ENCODE measurements at regions not wholly inside any gene's neighbourhood (a gene's known extent, or its start where the extent isn't known, plus 50 kb on each side); places are given as distances from the start of the nearest gene placed in this dataset.

DNA sequence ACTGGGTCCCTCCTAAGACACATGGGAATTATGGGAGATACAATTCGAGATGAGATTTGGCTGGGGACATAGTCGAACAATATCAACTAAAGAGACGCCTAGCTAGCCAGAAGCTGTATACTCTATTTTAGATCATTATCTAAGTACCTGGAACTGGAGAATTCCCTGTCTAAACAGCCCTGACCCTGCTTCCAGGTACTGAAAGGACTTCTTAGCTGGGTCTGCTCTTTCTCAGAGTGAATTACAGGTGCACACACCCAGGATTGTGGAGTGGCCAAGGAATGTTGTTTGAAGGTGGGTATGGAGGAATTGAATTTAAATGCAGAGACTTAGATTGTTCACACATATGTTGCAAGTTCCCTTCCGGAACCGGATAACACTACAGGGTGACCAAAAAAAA, 733.0 kb downstream of the RPS29 start:
- DNase-seq (ENCODE audit: low read depth), result no peak

DNA sequence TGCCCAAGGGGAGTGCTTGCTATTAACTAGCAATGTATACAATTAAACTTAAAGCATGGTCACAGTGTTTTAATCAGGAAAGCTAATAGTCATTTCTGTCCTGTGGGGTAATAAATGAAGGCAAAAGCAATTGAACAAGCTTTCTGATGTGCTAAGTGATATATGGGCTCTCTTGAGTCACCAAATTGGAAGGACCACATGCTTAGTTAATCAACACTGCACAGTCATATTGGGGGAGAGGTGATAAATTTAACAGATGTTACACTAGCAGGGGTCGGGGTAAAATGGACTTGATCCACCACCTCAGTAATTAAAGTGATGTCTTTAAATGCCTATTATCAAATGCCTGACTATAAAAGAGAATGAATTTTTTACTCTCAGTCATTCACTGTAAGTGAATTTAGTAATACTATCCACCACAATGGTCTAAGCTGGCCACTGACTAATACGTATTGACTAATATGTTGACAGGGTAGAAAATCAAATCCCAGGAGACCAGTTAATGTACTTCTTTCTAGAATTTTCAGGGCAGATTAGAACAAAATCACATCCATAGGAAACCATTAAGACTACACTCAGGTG, 736.3 kb downstream of the RPS29 start:
- DNase-seq (ENCODE audit: low read depth), result no peak

DNA sequence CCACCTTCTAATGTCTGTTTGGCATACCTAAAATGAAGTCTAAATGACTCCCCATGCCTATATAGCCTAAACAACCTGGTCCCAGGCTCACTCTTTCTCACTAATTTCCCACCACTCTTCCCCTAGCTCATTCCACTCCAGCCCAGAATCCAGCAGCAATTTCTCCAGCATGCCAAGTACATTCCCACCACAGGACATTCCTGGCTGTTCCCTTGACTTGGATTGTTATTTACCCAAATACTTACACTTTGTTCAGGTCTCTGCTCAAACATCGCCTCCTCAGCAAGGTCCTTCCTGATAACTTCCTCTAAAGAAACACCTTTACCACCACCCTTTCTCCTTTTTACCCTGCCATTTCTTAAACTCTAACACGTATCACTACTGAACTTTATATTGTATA, 743.4 kb downstream of the RPS29 start:
- no peak for DNase-seq (ENCODE audit: low read depth)

DNA sequence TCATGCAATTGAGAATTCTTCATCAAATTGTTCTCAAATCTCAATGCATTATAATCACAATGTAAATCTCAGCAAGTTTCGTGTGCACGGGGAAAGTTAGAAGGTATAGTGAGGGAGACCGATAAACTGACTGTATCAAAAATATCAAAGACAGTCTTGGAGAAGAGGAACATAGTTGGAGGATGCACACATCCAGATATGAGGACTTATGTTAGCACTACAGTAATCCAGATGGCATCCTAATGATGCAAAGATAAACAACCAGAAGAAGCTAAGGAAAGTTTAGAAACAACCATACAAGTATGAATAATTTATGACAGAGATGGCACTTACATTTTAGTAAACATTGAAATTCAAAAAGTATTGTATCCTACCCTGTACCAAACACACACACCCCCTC, 760.1 kb downstream of the RPS29 start:
- no peak for DNase-seq (ENCODE audit: low read depth)

DNA sequence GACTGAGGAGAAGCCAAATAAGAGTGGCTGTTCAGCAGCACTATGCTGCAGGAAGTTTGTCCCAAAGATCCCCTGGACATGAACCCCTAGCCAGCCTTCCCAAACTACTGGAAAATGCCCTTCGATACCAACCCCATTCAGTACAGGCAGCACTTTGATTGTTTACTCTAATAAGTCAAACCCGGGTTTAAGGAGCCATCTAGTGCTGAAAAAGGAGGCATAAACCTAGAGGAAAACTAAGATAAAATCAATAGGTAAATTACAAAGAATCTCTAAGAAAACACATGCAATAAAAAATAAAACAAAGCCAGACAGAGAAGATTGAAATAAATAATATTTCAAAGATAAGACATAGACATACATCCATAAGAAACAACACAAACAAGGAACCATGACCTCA, 771.6 kb downstream of the RPS29 start:
- no peak for DNase-seq (ENCODE audit: low read depth)

DNA sequence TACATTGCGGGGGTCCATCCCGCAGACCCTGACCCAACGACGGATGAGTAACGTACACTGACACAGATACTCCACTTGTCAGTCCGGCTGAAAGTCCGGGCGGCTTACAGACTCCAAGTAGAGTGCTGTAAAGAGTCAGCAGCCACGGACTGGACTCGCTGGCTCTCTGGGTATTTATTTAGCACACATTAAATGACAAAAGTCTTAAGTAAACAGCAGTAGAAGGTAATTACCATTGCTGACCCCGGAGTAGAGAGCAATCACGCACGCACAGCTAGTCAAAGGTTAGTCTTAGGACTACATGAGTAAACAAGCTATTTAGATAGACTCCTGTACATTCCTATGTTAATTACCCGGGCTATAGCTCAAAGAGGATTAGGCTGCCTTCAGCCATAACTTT, 780.9 kb downstream of the RPS29 start:
- no peak for DNase-seq (ENCODE audit: low read depth)

DNA sequence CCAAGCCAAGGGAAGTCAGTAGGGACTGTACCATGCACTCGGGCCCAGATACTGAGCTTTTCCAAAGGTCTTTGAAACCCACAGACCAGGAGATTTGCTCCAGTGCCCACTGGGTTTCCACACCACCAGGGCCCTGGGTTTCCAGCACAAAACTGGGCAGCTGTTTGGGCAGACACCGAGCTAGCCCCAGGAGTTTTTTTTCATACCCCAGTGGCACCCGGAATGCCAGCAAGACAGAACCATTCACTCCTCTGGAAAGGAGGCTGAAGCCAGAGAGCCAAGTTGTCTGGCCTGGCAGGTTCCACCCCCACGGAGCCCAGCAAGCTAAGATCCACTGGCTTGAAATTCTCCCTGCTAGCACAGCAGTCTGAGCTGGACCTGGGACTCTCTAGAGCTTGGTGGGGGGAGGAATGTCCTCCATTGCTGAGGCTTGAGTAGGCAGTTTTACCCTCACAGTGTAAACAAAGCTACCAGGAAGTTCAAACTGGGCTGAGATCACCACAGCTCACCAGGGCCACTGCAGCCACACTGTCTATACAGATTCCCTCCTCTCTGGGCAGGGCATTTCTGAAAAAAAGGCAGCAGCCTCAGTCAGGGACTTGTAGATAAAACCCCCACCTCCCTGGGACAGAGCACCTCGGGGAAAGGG, 793.7 kb downstream of the RPS29 start:
- no peak for DNase-seq (ENCODE audit: low read depth)

DNA sequence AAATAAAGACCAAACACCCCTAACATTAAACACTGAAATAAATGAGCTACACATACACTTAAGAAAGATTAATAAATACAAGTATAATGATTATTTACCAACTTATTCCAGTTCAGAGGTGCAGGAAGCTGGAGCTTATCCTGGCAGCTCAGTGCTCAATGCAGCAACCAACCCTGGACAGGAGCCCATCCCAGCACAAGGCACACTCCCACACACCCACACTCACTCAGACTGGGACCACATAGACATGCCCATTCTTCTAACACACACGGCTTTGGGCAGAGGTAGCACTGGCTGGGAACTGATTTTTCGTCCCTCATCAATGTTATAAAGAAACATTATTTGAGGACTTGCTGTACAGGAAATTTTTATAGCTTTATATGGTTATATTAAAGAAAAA, 797.4 kb downstream of the RPS29 start:
- DNase-seq (ENCODE audit: low read depth), result no peak

DNA sequence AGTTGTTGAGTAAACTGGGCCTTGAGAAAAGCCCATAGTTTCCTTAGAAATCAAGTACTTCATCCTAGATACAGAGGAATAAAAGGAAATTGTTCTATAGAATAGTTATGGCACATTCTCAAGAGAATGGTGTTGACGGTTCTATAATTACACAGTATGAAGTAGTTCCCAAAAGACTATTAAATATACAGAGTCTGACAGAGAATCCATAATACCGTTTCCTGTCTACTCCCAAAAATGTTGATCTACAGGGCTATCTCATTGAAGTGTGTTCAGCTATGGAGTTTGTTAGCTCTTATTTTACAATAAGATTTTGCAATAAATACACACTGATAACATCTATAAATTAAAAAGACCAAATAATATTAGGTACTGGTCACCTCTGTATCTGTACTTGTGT, 799.7 kb downstream of the RPS29 start:
- no peak for DNase-seq (ENCODE audit: low read depth)

DNA sequence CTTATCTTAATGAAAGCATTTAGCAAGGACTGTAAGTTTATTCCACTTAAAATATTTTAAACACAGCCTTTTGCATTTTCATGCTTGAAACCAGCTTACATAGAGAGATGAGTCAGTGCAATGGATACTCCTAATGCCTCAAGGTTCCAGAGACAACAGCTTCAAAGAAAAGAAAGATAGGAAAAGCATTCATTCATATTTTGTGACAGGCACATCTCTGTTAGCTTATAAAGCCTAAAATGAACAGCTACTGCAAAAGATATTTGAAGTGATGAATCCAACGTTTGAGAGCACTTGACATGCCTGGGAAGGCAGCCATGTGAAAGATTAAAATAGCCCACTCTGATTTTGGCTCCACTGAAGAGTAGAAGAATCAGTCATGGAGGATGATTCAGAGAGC, 814.5 kb downstream of the RPS29 start:
- no peak for DNase-seq (ENCODE audit: low read depth)

DNA sequence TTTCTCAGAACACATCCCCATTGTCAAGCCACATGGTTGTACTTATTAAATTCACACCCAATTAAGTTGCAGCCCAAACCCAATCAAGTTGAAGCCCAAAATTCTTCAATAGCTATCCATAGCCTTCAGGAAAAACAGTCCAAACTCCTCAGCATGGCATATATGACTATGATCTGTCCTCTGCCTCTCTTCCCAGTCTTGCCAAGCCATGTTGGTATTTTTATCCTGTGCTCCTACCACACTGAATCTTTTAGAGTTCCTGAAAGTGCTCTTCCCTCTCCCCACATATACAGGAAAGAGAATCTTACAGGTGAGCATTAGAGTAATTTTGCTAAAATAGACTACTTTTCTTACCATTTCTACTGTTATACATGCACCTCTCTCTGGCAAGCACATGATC, 834.9 kb downstream of the RPS29 start:
- no peak for DNase-seq (ENCODE audit: low read depth)

DNA sequence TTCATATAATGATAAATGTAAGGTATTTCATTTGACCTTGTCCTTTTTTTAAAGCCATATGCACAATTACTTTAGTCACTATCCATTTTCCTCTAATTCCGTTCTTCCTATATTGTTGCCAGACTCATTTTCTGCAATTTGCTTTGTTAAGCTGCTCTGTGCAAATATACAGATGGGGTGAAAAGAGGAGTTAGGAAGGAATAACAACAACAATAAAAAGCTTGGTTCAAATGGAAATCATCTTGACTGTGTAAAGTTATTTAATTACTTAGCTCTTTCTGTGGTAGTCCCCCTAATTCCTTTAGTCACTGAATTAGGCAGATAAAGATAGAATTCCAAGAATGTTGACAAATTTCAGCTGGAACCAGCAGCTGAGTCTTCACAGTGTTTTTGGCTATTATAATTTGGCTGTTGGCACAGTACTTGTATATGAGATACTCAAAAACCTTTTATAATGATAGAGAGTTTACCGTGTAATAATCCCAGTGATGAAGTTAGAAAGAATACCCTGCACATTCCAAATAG, 838.0 kb downstream of the RPS29 start:
- DNase-seq (ENCODE audit: low read depth), result no peak

DNA sequence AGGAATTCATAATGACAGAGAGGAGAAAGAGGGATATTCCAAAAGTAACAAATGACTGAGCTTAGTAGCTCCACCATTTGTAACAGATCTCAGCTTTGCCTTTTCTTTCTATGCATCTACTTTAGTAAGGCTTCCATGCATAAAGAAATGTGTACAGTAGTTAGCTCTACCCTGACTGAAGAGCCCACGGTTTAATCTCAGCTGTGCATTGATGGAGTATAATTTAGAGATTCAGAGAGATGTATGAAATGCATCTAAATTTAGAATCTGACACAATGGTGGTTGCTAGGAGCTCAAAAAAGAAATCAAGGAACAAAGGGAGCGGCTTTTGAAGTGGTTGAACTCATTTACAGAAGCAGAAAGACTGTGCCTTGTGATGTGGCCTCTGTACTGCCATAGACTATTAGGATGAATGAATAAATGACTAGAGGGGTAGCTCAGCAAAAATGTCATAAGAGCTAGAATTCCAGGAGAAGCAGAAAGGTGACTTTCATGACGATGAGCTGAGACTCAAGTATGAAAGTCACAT, 838.6 kb downstream of the RPS29 start:
- DNase-seq (ENCODE audit: low read depth), result no peak

DNA sequence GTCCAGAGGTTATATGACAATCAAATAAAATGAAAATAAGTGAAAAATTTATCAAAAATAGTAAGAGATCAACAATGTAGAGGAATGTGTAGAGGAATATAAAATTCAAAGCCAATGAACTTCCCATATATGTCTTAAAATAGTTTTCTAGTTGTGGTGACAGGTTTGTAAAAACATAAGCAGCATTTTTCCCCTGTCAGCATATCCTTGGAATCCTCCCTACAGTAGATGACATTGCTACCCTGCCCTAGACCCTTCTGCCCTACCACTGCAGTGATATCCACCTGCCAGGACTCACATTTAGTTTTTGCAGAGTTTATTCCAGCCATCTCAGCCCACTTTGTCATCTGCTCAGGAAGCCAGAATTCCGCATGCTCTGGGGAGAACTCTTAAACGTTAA, 842.0 kb downstream of the RPS29 start:
- DNase-seq (ENCODE audit: low read depth), result no peak

DNA sequence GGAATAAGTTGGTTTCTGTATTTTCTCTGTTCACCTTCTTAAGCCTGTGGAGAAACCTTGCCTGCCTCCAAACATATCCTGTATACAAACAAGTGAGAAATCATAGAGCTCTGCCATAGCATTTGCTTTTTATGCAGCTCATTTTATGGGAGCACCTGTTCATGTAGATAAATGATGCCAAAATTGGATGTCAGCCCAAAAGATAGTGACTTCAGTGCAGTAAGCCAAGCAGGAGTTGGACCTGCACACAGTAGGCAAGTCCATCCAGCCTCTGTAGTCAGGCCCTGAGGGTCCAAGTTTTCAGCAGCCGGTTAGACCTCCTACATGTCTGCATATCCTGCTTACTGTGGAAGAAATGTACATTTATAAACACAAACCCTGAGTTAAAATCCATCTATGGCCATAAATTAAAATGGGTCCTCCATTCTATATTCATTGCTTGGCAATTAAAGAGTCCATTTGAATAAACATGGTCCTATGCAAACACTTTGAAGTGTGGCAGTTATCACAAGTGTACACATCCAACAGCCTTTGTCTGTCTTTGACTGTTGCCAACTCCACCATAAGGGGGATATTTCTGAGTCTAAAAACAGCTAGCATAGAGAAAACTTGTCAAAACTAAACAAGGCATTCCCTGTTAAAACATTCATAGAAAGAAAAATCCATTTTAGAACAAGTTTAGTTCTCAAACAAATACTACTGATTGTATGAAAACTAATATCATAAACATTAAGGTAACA, 847.8 kb downstream of the RPS29 start:
- no peak for DNase-seq (ENCODE audit: low read depth)

DNA sequence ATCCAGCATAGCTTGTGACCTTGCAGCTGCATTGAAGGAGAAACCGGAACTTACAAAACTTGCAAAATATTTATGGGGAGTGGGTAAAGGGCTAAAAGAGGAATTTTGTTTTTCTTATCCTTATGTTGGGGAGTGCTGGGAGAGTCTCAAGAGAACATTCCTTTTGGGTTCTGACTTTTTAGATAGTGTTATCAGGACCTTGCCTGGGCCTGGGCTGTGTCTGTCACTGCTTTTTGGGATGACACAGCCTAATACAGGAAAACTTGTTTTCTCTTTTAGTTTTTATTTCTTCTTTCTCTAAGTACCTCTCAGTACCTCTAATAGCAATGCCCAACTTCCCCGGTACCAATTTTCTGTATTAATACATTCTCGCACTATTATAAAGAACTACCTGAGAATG, 850.6 kb downstream of the RPS29 start:
- no peak for DNase-seq (ENCODE audit: low read depth)

DNA sequence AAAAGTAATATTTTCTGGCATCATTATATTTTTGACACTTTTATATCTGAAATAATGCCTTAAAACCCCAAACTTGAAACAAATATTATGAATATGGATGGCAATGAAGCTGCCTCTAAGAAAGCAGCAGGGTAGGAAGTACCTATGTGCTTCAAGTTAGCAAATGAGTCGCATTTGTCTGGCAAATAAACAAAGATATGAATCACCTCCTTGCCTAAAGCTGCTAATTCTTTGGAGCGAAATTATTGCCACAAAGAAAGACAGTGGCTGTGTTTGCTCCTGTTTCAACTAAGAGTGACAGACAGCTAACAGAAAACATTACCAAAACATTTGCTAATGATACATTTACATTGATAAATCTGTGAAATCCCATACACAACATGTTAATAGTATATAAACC, 854.9 kb downstream of the RPS29 start:
- DNase-seq (ENCODE audit: low read depth), result no peak

DNA sequence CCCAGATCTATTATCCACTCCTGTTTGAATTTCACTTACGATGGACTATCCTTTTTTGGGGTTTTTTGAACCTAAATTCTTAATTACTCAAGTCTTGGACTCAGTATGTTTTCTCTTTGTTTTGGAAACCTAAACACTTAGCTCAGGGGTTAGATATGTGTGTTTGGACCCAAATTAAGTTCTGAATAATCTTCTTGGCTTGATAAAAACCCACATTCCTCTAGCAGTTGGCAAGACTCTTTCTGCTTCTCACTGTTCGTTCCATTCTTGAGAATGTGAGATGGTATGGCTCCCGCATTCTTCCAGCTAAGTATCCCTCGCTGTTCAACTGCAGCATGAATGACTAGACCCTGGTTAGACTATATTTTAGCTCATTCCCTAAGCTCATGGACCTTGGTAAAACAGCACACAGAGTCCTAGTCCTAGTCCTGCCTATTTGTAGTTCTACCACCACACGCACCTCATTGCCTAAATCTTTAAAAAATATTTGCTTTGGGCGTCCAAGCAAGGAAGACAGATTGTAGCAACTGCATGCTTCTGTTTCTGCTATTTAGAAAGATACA, 860.0 kb downstream of the RPS29 start:
- DNase-seq (ENCODE audit: low read depth), result no peak

DNA sequence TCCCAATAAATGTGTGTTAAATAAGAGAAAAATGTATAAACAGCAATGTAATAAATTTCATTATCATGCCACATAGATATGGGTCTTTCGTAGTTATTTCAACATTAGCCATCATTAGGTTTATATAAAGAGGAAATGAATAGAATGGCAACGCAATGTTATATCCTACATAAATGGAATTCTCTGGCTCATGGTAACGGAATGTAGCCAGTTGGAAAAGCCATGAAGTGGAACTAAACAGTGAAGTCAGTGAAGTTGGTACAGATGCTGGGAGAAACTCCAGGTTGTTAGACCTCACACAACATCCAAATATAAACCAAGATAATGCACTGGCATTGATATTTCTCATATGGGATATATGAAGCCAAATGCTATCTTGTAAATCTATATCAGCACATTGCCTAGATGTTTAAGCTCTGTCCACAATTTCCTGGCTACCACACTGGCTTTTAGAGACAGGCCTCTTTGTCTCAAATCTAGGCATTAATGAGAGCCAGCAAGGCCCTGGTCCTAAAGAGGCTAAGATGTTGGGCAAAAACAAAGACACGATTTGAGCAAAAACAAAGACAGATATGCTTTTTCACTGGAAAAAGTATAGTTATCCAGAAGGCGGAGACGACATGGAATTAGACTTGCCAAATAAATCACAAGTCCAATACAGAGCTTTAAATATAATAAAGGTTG, 861.0 kb downstream of the RPS29 start:
- no peak for DNase-seq (ENCODE audit: low read depth)

DNA sequence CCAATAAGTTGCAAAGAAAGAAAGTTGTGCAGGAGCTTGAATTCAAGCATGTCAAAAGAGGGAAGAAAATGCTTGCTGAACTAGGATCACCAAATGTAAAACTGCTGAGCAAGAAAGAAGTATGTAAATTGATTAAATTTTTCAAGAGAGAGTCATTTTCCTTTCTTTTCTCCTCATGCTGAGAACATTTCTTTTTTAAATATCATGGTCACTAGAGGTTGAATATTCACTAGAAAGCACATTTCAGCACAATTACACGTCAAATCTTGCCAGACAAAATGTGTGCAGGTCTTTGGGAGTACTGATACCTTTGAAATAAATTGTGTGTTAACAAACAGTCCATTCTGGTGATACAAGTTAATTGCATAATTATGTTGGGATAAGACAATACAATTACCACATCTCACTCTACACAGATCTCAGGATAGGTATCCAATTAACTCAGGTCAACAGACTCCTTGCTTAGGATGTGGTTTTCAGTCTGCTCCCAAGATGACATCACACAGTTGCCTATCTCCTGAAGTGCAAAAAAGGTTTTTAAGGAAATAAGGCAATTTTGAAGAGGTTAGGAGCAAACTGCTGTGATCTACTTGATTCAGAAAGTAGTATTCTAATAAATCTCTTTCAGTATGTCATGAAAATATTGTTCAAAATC, 862.2 kb downstream of the RPS29 start:
- no peak for DNase-seq (ENCODE audit: low read depth)

DNA sequence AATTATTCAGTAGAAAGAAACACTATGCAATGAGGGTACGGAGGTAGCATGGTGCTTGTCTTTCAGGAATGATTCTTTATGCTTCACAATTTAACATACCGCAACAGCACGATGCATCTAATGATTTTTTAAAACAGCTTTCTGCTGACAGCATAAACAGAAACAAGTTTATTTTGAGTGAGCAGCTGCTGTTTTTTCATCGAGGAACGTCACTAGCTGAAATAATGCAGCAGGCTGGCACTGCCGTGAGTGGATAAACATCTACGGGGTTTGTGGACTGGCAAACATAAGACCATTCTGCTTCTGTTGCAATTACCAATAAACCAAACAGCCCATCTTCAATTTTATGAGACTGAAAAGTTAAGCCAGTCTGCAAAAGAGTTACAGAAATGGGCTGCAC, 871.8 kb downstream of the RPS29 start:
- no peak for DNase-seq (ENCODE audit: low read depth)

DNA sequence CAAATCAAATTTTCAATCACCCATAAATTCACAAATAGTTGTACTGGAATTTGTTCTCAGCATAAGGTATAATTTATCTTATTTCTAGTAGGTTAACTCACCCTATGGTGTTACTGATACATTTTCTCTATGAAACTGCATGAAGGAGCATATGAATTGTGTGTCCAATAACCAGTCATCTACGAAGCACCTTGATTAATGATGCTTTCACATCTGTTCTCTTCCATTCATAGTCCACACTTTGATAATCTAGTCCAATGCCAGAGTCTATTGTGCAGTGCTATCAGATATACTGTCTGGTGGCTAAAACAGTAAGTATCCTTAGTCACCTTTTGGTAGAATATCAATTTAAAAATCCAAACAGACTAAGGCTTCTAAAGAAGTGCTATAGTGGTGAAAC, 876.0 kb downstream of the RPS29 start:
- DNase-seq (ENCODE audit: low read depth), result no peak

Measured in stromal cell of bone marrow (primary cell).